NCI-H2196 (cell line): ENCODE measurements at regions not wholly inside any gene's neighbourhood (a gene's known extent, or its start where the extent isn't known, plus 50 kb on each side); places are given as distances from the start of the nearest gene placed in this dataset.

Experiments used
- DNase-seq: peaks from one replicate; lab custom pipeline; 2025; ENCODE audit not compliant: unreplicated experiment; lab: John Stamatoyannopoulos, UW

DNA sequence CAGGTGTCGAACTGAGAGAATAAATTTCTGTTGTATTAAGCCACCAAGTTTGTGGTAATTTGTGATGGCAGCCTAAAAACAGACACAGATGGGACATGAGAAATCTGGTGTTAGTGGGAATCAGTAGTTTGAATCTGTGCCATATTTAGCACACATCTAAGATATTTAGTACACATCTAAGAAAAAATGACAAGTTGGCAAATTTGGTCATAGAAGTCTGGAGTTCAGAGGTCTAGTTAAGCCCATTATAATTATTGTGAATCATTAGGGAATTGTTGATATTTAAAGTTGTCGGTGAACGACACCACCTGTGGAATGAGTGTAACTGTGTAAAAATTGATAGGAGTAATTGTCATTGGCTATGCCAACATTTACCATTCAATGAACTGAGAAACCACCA is 1138.8 kb upstream of the TMEFF2 start:
- no peak for DNase-seq

DNA sequence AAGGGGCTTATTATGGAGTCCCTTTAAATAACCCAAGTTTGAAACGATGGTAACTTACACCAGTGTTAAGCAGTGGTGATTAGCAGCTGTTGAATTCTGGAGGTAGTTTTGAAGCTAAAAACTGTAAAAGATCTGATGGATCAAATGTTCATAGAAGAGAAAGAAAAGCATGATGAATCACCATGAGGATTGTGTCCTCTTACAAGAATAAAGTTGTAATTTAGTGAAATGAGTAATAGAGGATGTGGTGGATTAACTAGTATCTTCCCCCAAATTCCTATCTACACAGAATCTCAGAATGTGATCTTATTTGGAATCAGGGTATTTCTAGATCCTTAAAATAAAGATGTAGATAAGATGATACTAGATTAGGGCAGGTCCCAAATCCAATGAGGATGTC is 1138.2 kb upstream of the TMEFF2 start:
- no peak for DNase-seq

DNA sequence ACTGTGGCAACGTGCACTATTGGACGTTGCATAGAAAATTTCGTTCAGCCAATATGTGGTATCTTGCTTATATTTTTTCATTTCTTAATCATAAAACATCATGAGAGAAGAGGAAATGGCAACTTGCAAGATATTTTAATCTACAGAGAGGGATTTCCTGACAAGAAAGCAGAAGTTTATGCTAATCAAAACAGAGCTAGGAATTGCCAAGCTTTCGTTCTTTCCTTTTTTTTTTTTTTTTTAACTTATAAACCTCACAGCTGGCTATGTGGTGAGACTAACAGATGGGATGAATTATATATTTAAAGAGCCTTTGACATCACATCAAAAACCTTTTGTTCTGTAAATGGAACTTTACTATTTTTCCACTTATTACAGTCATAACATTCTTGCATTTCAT is 1136.9 kb upstream of the TMEFF2 start:
- no peak for DNase-seq

- no peak for DNase-seq
Measured at GRCh38 chr2:193326296-193326695, 1131.6 kb upstream of the TMEFF2 start.

- DNase-seq = no peak
Measured at GRCh38 chr2:193315428-193316091, 1120.8 kb upstream of the TMEFF2 start.

DNA sequence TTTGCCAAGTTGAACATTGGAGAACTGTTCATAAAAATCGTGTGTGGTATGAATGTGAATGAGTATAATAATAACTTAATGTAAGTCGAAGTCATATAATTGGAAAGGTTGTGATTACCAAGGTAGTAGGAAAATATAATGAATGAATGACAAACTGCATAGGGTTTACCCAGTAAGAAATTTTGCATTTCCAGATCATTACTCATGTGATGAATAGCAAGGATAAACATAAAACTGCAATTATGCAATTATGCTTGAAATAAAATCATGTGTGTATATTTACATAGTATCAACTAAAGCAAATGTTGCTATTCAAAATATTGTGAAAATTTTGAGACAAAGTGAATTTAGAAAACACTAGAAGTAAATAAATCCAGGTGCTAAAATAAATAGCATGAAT is 1108.7 kb upstream of the TMEFF2 start:
- no peak for DNase-seq

DNA sequence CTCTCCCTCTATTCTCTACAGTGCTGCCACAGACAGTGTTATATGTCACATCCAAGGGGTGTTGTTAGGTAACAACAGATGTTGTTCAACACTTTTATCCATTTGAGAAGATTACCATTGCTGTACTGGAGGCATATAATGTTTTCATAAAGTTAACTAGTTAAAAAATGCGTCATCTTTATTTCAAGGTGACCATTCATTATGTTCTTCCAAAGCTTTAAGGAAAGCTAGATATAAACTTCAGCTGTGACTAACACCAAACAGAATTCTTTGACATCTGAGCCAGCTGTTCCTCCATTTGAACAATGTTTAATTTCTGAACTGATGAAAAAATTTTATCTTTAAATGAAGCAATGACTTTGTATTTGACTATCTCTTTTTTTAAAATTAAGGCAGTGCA is 1099.6 kb upstream of the TMEFF2 start:
- no peak for DNase-seq

GRCh38 chr2:193279361-193279760 is 1084.6 kb upstream of the TMEFF2 start:
- DNase-seq = no peak

GRCh38 chr2:193276988-193277387 is 1082.3 kb upstream of the TMEFF2 start:
- no peak for DNase-seq

GRCh38 chr2:193276560-193276959 is 1081.8 kb upstream of the TMEFF2 start:
- no peak for DNase-seq

DNA sequence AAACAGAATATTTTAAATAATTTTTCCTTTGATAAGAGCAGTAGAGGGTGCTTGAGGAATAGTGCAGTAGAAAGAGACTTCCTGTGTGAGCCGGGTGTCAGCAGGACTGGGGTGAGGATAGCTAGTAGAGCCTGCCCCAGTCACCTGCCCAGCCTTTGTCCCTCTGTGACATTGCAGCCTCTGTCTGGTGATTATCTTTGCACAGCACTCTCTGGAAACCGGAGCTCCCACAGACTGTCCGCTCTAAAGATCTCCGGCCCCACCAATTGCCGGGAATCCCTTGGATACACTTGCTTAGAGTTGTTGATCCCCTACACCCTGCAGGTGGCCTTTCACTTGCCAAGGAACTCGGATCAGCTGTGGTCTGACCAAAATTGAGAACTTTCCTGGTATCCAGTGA is 1081.3 kb upstream of the TMEFF2 start:
- no peak for DNase-seq

DNA sequence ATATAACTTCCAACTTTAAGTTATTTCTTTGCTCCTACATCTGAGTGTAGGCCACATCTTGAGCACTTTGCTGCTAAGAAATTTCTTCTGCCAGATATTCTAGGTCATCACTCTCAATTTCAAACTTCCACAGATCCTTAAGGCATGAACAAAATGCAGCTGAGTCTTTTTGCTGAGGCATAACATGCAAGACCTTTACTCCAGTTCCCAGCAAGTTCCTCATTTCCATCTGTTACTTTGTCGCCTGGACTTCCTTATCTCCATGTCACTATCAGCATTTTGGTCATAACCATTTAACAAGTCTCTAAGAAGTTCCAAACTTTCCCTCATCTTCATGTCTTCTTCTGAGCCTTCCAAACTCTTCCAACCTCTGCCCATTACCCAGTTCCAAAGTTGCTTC is 1077.3 kb upstream of the TMEFF2 start:
- DNase-seq = no peak

DNA sequence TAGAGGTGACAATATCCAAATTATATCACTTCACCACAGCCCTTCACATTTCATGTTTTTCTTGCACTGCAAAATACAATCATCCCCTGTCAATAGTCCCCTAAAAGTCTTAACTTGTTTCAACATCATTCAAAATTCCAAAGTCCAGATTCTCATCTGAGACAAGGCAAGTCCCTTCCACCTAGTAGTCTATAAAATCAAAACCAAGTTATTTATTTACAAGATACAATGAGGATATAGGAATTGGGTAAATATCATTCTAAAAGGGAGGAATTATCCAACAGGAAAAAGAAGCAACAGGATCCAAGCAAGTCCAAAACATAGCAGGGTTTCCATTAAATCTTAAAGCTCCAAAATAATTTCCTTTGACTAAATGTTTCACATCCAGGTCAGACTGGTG is 1076.1 kb upstream of the TMEFF2 start:
- DNase-seq = no peak

DNA sequence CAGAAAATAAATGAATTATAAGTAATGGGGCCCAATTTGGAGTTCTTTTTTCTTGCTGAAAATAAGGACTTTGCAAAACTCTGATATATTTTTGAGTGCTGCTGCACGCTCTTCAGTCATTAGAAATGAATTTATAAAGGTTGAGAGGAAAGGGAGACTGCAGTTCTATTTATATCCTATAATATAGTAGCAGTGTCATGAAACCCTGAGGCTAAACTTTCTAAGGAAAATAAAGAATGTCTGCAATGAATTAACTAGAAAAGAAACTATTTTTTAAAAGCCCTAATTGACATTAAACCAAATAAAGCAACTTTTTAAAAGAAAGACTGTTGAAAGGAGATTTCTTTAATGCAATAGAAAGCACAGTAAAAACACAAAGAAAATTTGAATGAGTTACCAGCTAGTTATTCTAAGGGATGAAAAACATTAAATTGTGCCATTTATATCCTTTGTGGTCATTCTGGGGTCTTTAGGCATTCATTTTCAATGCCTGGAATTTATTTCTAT is 1072.8 kb upstream of the TMEFF2 start:
- no peak for DNase-seq

DNA sequence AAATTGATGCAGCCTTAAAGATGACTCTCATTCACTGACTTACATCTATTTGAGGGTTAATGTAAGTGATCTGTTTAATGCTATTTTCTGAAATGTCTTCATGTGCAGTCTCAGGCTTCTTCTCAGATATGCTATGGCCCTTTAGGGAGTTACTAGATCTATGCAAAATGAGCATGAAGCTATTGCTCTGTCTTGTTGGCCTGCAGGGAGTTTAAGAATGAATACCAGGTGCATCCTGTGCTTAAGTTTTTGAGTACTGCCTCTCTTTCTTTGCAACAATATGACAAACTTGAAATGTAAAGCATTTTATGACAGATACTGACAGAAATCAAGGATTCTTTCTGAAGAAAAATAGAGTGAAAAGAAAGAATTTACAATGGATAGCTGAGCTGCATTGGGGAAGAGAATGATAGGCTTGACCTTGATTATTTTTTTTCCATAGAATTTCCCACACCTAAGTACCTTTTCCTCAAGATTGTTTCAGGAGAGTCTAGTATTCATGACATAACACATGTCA is 1058.3 kb upstream of the TMEFF2 start:
- DNase-seq = no peak

- no peak for DNase-seq
Measured at GRCh38 chr2:193251909-193252308, 1057.2 kb upstream of the TMEFF2 start.

DNA sequence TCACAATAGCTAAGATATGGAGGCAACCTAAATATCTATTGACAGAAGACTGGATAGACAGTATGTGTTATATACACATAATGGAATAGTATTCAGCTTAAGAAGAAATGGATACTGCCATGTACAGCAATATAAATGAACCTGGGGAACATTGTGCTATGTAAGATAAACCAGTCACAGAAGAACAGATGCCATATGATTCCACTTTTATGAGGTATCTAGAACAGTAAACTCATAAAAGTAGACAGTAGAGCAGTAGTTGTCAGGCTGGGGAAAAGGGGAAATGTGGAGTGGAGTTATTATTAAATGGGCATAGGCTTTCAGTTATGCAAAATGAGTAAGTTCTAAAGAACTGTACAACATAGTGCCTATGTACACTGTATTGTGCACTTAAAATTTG is 1055.7 kb upstream of the TMEFF2 start:
- DNase-seq = no peak

GRCh38 chr2:193240752-193241151 is 1046.0 kb upstream of the TMEFF2 start:
- no peak for DNase-seq

GRCh38 chr2:193231634-193232033 is 1036.9 kb upstream of the TMEFF2 start:
- DNase-seq = no peak

DNA sequence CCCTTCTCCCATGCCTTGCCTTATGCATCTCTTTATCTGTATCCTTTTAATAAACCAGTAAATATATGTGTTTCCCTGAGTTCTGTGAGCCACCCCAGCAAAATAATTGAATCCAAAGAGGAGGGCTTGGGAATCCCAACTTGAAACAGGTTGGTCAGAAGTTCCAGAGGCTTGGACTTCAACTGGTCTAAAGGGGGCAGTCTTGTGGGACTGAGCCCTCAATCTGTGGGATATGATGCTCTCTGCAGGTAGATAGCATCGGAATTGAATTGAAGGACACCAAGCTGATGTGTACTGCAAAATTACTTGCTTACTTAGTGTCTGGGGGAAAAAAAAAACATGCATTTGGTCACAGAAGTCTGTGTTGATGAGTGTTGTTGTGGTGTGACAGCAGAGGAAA is 1033.5 kb upstream of the TMEFF2 start:
- no peak for DNase-seq

DNA sequence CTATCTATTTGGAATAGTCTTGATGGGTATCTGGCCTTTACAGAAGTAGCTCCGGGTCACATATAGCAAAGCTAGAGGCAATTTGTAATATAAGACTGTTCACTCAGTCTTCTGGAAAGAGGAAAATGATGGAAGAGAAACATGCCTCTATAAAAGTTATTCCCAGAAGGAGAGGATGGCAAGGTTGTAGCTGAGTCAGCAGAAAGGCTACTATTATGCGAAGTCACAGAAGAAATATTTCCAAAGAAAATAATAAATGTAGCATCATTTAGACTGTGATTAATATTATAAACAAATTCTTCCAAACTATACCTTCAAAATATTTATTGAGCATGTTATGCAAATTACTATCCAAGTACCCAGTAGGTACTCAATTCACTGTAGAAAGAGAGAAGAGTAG is 1027.7 kb upstream of the TMEFF2 start:
- no peak for DNase-seq

DNA sequence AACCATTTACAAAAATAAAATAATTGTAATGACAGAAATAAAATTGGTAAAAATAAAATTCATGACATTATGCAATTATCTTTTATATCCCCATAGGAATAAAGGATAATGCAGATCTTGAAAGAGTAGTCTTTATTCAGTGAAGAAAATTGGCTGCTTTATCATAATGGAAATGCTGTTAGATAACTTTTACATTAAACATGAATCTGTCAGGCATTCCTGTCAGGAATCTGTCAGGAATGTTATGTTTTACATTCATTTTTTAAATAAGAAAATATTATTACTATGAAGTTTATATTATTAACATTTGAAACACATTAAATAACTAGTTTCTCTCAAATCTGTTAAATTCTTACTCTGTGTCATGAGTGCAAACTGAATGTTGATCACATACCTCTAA is 1024.7 kb upstream of the TMEFF2 start:
- DNase-seq = no peak

DNA sequence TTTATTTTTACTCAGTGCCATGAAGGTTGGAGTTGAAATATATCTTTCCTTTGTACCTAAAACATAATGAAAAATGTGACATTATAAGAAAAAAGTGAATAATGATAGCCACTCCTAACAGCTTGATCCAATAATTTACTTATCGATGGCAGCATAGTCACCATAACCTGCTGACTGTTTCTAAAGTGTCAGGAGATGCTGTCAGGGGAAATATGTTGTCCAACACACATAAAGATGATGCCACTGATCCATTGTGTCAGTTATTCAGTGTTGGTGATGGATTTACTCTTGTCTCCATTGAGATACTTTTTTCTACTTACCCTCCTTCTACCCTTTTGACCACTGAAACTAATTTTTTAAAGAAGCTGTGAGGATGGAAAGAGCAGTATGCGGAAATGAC is 1006.9 kb upstream of the TMEFF2 start:
- DNase-seq = no peak
